Adipocyte (in vitro differentiated cells): ENCODE measurements at regions not wholly inside any gene's neighbourhood (a gene's known extent, or its start where the extent isn't known, plus 50 kb on each side); places are given as distances from the start of the nearest gene placed in this dataset.
"Not testable (repeated sequence)": the region's sequence is repeated elsewhere in the genome, so short reads cannot be mapped to it uniquely, and the experiment has no call there.

ENCODE experiments used
- DNase-seq: peaks from one replicate; pipeline ENCODE4 v3.0.0-alpha.2; 2015; ENCODE audit warnings: low read depth
- H3K27me3 ChIP-seq: replicated peaks from 2 replicates; pipeline ENCODE4 v1.7.0; 2013; ENCODE audit warnings: mild to moderate bottlenecking, low read length, moderate library complexity; ENCODE audit not compliant: control insufficient read depth, insufficient read depth
- H3K36me3 ChIP-seq: 2 replicates; pipeline ENCODE4 v1.7.0; 2013; ENCODE audit warnings: low read length, mild to moderate bottlenecking, moderate library complexity; ENCODE audit not compliant: control insufficient read depth, insufficient read depth, severe bottlenecking
- H3K4me1 ChIP-seq: 2 replicates; pipeline ENCODE4 v1.7.0; 2013; ENCODE audit warnings: mild to moderate bottlenecking, low read length, moderate library complexity; ENCODE audit not compliant: control insufficient read depth, insufficient read depth
- H3K4me3 ChIP-seq: 2 replicates; pipeline ENCODE4 v1.7.0; 2013; ENCODE audit warnings: mild to moderate bottlenecking, low read length, moderate library complexity
- H3K9ac ChIP-seq: 2 replicates; pipeline ENCODE4 v1.7.0; 2013; ENCODE audit warnings: mild to moderate bottlenecking, low read length, moderate library complexity
- H3K9me3 ChIP-seq: 2 replicates; pipeline ENCODE4 v1.7.0; 2013; ENCODE audit warnings: mild to moderate bottlenecking, low read length, moderate library complexity; ENCODE audit not compliant: control insufficient read depth

DNA sequence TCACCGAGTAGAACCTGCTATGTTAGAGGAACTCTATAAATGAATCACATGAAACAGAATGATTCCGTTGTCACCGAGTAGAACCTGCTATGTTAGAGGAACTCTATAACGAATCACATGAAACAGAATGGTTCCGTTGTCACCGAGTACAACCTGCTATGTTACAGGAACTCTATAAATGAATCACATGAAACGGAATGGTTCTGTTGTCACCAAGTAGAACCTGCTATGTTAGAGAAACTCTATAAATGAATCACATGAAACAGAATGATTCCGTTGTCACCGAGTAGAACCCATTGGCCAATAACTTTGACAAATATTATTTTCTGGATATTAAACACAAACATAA is 309.1 kb upstream of the FRG1 start:
- H3K27me3 ChIP-seq, H3K4me1 ChIP-seq, H3K4me3 ChIP-seq, H3K9ac ChIP-seq, H3K36me3 ChIP-seq, H3K9me3 ChIP-seq, DNase-seq: not testable (repeated sequence)

DNA sequence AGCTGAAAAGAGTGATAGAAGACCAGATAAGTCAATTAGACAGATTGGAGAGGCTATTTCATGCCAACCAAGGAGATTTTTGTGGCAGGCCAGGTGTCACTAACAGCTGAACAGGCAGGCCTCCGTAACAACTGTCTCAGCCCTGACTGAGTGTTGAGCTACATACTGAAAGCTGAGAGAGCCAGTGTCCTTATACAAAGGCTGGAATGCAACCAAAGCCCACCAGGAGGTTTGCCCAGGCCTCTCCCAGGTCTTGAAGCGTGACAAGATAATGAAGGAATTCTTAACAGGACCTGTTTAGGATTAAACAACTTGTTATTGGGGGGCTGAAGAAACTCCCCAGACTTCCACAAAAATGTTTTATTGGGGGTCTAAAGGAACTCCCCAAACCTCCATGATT is 290.2 kb upstream of the FRG1 start:
- not testable (repeated sequence) for DNase-seq, H3K36me3 ChIP-seq, H3K9ac ChIP-seq, H3K27me3 ChIP-seq, H3K4me3 ChIP-seq, H3K4me1 ChIP-seq, H3K9me3 ChIP-seq

GRCh38 chr4:189653130-189653653 is 287.5 kb upstream of the FRG1 start:
- DNase-seq, H3K4me3 ChIP-seq, H3K4me1 ChIP-seq: not testable (repeated sequence)

DNA sequence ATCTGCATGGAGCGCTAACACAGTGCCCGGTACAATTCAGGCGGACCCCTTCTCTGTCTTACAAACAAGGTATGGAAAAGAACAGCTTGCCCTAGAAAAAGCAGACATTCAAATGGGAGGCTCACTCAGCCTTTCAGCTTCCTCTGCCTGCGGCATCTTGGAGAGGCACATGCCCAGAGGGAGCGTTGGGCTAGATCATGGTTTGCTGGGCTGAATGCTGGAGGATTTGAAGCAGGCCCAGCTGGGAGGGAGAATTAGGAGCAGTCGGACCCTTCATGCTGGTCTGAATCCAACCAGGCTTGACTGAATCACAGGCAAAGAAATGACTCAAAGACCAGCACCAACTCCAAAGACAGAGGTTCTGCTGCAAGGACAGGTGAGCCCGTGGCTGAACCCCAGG is 286.7 kb upstream of the FRG1 start:
- H3K9me3 ChIP-seq, H3K4me3 ChIP-seq, H3K27me3 ChIP-seq, DNase-seq, H3K36me3 ChIP-seq, H3K9ac ChIP-seq, H3K4me1 ChIP-seq: not testable (repeated sequence)

More at GRCh38 chr4:189653130-189653653, 287.5 kb upstream of the FRG1 start:
- not testable (repeated sequence) for H3K9ac ChIP-seq, H3K9me3 ChIP-seq, H3K36me3 ChIP-seq, H3K27me3 ChIP-seq

DNA sequence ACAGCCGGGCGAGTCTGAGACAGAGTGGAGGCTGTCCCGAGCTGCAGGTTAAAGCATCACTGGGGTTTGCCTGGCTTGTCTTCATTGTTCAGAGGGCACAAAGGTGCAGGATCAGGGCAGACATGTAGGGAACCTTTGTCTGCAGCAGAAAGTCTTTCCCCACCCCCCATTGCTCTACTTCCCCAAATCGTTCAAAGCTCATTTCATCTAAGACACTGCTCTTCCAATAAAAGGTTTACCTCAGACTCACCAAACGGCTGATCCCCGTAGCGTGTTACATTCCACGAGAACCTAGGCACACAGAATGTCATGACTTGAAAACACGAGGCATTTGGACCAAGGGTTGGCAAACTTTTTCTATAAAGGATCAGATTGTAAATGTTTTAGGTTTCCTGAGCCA is 286.3 kb upstream of the FRG1 start:
- H3K36me3 ChIP-seq, H3K4me1 ChIP-seq, H3K4me3 ChIP-seq, H3K27me3 ChIP-seq, H3K9ac ChIP-seq, DNase-seq, H3K9me3 ChIP-seq: not testable (repeated sequence)

GRCh38 chr4:189655817-189656216 is 284.9 kb upstream of the FRG1 start:
- H3K9ac ChIP-seq, DNase-seq, H3K27me3 ChIP-seq, H3K4me3 ChIP-seq, H3K36me3 ChIP-seq, H3K4me1 ChIP-seq, H3K9me3 ChIP-seq: not testable (repeated sequence)

- DNase-seq: no peak
- H3K4me3 ChIP-seq: no peak overlapping the region
- no peaks in the 10 kb centered on the region for H3K27me3 ChIP-seq
- no peaks in the 10 kb centered on the region for H3K4me1 ChIP-seq
- H3K9ac ChIP-seq: no peak overlapping the region
- H3K36me3 ChIP-seq: no peaks in the 10 kb centered on the region
- no peaks in the 10 kb centered on the region for H3K9me3 ChIP-seq
These were observed 284.0 kb upstream of the FRG1 start for GRCh38 chr4:189656641-189657040.

DNA sequence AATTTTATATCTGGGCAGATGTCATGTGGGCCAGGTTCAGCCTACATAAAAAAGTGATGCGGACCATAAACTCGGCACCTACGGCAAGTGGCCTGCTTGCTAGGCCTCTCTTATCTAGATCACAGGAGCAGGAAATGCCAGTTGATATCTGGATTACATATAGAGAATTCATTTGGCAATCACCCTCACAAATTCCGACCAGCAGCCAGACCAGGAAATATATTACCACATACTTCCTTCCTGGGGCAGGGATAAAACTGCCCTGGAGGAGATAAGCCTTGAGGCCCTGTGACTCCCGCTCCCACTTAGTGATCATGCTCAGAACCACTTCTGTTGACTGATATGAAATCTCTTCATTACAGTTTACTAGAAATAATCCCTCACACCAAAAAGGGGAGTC is 282.4 kb upstream of the FRG1 start:
- H3K9ac ChIP-seq, H3K27me3 ChIP-seq, H3K4me1 ChIP-seq, H3K4me3 ChIP-seq, DNase-seq, H3K9me3 ChIP-seq, H3K36me3 ChIP-seq: not testable (repeated sequence)

DNA sequence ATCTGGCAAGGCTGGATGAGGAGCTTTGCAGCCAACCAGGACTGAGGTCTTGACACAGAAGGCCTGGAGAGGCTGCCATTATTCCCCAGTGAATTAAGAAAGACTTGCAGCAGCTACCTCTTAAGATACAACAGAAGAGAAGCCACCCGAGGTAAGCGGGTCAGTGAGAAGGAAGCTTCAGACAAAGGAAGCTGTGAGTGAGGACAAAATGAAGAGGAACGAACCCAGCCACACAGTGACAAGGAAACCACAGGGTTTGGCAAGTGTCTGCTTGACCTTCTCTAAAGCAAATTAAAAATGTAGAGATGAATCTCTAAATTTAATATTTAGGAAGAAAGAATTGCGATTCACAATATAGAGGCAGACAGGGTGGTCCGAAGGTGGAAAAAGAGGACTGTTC is 281.8 kb upstream of the FRG1 start:
- H3K36me3 ChIP-seq, H3K9ac ChIP-seq, H3K9me3 ChIP-seq, H3K4me3 ChIP-seq, DNase-seq, H3K4me1 ChIP-seq, H3K27me3 ChIP-seq: not testable (repeated sequence)

GRCh38 chr4:189659287-189659686 is 281.4 kb upstream of the FRG1 start:
- Histone ChIP-seq H3K4me1 (no peaks in the 10 kb centered on the region), H3K36me3 (no peaks in the 10 kb centered on the region), H3K4me3 (no peak overlapping the region), H3K9me3 (no peaks in the 10 kb centered on the region), H3K9ac (no peak overlapping the region), H3K27me3 (no peaks in the 10 kb centered on the region)
- DNase-seq: no peak

GRCh38 chr4:189660722-189661360 is 279.8 kb upstream of the FRG1 start:
- Histone ChIP-seq H3K9ac (no peak overlapping the region), H3K9me3 (no peaks in the 10 kb centered on the region), H3K36me3 (no peaks in the 10 kb centered on the region), H3K27me3 (no peaks in the 10 kb centered on the region), H3K4me3 (no peak overlapping the region), H3K4me1 (no peaks in the 10 kb centered on the region)
- no peak for DNase-seq

DNA sequence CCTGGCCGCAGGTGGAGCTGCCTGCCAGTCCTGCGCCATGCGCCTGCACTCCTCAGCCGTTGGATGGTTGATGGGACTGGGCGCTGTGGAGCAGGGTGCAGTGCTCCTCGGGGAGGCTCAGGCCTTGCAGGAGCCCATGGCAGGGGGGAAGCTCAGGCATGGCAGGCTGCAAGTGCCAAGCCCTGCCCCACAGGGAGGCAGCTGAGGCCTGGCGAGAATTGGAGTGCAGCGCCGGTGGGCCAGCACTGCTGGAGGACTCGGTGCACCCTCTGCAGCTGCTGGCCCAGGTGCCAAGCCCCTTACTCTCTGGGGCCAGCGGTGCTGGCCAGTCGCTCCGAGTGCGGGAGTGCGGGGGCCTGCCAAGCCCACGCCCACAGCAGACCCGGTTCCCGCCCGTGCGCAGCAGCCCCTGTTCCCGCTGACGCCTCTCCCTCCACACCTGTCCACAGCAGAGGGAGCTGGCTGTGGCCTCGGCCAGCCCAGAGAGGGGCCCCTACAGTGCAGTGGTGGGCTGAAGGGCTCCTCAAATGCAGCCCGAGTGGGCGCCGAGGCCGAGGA is 275.9 kb upstream of the FRG1 start:
- H3K4me3 ChIP-seq: no peak overlapping the region
- H3K9ac ChIP-seq: no peak overlapping the region
- no peaks in the 10 kb centered on the region for H3K4me1 ChIP-seq
- DNase-seq: no peak
- H3K27me3 ChIP-seq: no peaks in the 10 kb centered on the region
- no peaks in the 10 kb centered on the region for H3K9me3 ChIP-seq
- H3K36me3 ChIP-seq: no peaks in the 10 kb centered on the region
